Lower leg skin (tissue), 3 donors: ENCODE measurements at regions not wholly inside any gene's neighbourhood (a gene's known extent, or its start where the extent isn't known, plus 50 kb on each side); places are given as distances from the start of the nearest gene placed in this dataset.

Source experiments
- CTCF ChIP-seq, 3 donors: fragments of 450-650 bp; IDR thresholded peaks; one replicate each; pipeline ENCODE4 v1.5.1; 2016; ENCODE audit warnings: antibody characterized with exemption in 3 of 3, mild to moderate bottlenecking in 3 of 3, moderate library complexity in 2 of 3
- POLR2A ChIP-seq, 2 donors: fragments of 450-650 bp; IDR thresholded peaks; one replicate each; pipeline ENCODE4 v1.6.1; 2016 to 2017; ENCODE audit warnings: antibody characterized with exemption in 2 of 2, mild to moderate bottlenecking in 1 of 2, moderate library complexity in 1 of 2

GRCh38 chr4:15353207-15353606 is 74.6 kb upstream of the C1QTNF7 start:
- TF ChIP-seq CTCF (IDR thresholded peaks at IDR 0.05) (no peak), POLR2A (IDR thresholded peaks at IDR 0.05) (no peak)
